Activated CD8-positive, alpha-beta memory T cell treated with anti-CD3 and anti-CD28 coated beads for 4 hours (primary cell): ENCODE measurements at regions not wholly inside any gene's neighbourhood (a gene's known extent, or its start where the extent isn't known, plus 50 kb on each side); places are given as distances from the start of the nearest gene placed in this dataset.

ENCODE experiments used
- DNase-seq, 2 donors: peaks; one replicate each; pipeline ENCODE4 v3.0.0-alpha.2; 2020; ENCODE audit warnings: low read depth in 2 of 2

DNA sequence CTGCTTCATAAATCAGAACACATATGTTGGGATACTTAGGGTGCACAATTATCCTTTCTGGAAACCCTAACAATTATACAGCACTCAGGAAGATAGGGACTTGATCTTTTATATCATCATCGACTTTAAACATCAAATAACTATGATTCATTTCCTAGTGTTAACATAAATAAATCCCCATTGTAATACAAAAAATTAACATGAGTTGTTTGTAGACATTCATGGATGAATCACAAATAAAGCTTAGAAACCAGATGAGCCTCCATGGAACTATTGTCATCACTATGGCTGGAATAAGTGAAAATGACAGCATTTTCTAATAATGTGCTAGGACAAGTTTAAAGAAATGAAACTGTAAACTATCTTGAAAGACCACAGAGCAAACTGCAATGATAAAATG lies 821.7 kb downstream of the GATA3 start:
- DNase-seq = no peak

DNA sequence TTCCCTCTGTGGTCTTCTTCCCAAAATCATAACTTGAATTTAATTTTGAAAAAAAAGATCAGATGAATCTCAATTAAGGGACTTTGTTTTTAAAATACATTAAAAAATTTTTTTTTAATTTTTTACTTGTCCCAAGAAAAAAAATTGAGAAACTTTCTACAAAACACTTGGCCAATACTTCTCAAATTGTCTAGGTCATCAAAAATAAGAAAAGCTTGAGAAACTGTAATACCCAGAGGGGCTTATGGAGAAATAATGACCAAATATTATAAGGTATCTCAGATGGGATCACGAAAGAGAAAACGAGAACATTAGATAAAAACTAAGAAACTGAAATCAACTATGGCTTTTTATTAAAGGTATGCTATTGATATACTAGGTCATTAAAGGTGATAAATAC lies 835.0 kb downstream of the GATA3 start:
- no peak for DNase-seq

DNA sequence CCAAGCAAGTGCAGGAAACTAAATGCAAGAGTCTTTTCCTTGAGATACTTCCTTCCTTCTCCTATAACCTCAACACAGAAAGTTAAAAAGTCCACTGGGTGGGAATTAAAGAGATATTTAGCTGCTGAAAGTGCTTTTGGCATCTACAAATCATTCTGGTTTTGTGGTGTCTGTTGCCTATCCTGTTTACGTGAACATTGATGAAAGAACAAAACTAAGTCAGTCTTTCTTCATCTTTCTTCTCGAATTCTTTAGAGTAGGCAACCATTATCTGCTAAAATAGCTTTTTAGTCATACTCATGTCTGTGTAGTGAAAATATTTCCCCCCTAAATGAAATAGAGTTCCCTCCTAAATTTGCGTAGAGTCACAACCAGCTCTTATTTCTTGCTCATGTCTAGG lies 838.6 kb downstream of the GATA3 start:
- DNase-seq = no peak

DNA sequence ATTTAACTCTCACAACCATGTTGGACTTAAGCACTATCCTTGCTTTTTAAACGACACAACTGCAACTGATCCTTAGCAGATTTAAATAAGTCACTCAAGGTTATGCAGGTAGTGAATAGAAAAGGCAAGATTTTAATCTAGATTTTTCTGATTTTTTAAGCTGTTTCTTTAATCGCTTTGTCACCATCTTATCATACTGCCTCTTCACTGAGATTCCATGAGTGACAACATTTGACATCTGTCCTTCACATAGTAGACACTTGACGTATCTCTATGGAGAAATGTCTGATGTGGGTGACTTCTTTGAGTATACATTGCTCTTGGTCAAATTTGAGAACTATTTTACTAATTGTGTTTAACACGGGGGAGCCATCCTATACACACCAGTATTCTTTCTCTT lies 839.7 kb downstream of the GATA3 start:
- no peak for DNase-seq

DNA sequence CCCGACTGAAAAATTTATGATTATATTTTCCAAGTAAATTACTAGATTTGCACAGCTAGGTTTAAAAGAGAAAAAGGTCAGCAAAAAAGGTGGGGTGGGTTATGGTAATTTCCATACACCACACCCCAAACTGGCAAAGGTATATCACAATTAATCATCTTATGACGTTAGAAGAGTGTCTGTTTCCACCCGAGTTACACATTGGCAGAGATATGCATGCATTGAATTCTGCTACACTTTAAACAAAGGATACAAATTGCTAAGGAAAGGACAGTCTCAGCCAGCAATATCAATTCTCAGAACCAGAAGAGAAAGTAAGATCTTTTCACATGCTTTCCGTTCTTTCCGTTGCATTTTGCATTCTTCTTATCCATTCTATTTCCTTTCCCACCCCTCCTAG lies 843.3 kb downstream of the GATA3 start:
- no peak for DNase-seq

DNA sequence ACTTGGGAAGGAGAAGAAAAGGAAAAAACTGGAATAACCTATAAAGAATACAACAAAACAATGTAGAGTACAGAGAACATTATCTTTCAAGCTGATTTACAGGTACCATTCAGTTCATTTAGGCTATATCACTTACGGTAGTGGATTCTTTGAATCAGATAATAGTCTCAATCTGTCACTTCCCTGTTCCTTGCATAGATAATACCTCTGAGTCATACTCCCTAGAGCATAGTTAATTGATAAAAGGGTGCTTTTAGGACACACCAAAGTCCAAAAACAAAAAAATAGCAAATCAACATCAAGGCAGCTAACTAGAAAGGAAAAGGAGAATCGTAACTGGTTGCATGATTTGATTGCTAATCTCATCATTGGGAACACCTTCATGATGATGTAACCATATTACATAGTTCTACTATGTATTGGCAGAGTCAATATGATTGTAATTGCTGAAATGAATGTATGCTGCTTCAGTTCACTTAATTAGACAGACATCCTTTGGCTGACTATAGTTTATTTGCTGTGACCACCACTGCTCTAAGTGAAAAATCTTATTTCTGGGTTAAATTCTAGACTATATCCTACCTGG lies 844.4 kb downstream of the GATA3 start:
- DNase-seq = no peak

DNA sequence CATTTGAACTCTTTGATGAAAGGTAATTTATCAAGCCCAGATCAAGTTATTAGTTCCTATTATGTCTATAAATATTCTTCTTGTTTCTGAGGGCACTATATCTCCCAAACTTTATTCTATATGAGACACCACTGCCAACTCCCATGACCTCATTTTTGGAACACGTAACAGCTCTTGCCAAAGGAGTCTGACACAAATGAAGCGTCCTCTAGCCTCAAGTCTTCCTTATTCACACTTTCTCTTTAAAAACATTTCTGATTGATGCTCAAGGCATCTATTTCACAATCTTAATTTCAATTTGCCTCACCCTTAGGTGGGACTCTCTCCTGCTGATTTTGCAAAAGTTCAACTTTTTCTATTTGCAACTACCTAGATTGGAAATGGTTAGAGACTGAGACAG lies 848.4 kb downstream of the GATA3 start:
- DNase-seq = no peak

DNA sequence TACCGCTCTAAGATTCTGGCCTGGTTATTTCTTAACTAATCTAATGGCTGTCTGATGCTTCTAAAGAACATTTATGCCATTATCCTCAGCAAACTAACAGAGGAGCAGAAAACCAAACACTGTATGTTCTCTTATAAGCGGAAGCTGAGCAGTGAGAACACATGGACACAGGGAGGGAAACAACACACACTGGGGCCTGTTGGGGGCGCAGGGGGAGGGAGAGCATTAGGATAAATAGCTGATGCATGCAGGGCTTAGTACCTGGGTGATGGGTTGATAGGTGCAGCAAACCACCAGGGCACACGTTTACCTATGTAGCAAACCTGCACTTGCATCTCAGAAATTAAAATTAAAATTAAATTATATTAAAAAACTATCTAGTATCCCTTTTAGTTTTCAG lies 853.5 kb downstream of the GATA3 start:
- DNase-seq = no peak

DNA sequence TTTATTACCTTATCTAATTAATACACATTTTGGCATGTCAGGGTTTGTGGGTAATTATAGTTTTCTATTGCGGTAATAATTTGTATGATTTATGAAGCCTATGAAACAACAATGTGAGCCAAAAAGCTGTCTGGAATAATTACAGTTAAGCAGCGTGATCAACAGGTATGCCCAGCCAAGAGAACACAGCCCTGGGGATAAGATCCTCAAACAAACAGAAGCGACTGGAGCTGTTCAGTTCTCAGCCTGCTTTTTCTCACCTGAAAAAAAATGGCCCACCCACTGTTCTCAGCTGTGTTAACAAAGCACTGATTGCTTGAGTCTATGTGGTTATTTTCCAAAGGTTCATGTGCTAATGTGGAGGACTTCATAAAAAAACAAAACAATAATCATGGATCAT lies 855.8 kb downstream of the GATA3 start:
- DNase-seq = no peak

DNA sequence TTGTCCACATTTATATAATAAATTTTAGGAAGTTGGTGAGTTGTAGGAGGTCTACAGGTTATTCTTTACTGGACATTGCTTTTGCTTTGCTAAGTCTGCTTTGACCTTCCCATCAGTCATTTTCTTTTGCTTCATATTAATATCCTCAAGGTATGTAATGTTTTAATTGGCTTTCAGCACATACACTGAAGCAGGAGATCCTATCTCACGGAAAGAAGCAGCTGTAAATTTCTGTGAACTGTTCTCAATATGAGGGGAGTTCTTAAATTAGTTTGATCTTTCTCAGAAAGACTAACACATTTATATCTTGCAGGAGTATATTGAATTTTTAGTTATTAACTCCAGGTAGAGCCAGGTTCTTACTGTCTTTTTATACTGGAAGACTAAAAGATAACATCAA lies 856.5 kb downstream of the GATA3 start:
- no peak for DNase-seq

DNA sequence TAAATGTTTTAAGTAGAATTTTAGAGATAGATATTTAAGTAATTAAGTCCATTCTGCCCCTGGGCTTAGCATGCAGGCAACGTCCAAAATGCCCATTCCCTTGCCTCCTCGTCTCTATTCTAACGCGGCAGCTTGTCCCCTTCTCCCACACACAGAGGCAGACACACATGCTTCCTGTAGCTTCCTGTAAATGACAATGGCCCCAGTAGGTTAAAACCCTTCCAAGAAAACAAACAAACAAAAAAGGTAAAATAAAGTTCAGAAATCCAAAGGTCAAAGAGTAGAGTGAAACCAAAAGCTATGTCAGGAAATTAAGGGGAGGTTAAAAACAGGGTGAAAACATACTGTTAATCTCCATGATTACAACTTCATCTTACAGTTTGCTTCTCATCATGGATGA lies 857.6 kb downstream of the GATA3 start:
- no peak for DNase-seq

DNA sequence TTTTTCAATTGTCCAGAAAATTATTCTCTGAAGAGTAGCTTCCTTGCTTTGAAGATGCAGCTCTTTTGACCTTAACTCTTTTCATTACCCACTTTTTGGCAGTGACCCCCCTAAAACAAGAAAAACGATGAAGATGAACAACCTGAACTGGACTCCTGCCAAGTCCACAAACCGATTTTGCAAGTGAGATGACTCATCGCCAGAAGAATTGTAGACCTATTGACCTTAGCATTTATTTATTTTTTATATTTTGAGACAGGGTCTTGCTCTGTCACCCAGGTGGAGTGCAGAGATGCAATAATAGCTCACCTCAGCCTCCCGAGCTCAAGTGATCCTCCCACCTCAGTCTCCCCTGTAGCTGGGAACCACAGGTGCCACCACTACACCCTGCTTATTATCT lies 859.2 kb downstream of the GATA3 start:
- no peak for DNase-seq

DNA sequence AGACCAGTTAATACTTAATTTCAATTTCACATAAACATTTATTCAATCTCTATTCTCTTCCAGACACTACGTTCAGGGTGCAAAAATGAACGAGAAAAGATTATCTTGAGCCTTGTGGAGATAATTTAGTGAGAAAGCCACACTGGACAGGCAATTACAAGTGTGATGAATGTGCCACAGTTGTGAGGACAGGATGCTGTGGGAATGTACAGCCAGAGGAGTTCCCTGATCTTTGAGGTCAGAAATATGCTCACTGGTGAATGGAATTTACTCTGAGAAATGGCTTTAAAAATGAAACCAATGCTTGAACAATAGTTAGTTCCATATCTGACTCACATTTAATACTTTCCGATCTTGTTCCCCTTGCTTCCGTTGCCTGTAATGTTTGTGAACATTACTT lies 864.8 kb downstream of the GATA3 start:
- DNase-seq = no peak

DNA sequence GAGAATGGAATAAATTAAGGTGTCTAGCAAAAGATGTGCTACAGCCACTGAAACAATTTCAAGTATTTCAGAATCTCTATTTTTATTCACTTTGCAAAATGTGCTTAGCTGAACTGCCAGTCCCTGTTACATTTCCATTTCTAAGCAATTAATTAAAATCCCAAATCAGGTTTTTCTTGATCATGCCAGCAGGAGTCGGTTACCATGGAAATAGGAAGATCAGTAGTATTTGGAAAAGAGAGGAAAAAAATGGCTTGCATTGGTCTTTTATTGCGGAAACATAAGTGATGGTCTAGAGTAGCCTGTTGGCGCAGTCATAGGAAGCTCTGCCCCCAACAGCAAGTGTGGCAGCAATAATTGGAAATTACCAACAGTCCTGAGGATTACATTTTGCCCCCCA lies 867.1 kb downstream of the GATA3 start:
- no peak for DNase-seq

DNA sequence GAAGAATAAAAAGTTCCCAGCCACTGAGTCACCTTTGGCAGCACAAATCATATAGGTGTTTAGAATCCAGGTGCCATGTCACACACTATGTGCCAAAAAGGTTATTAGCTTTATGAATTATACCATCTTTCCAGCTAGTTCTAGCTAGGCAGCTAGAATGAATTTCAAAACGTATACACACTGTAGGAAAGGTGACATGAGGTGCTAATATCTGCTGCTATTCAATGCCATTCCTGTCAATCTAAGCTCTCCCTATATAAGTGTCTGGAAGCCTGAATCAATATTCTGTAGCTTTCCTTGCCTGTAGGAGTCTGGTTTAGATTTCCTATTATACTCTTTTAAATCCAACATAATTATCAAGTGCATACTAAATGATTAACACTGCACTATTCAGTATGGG lies 868.6 kb downstream of the GATA3 start:
- no peak for DNase-seq

DNA sequence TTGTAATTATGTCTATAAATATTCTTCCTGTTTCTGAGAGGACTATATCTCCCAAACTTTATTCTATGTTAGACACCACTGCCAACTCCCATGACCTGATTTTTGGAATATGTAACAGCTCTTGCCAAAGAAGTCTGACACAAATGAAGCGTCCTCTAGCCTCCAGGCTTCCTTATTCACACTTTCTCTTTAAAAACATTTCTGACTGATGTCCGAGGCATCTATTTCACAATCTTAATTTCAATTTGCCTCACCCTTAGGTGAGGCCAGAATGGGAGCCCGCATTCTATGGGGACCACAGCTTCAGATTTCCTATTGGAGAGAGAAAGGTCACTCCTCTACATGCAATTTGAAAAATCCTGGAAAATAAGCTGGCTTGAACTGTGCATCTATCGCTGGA lies 873.2 kb downstream of the GATA3 start:
- no peak for DNase-seq

DNA sequence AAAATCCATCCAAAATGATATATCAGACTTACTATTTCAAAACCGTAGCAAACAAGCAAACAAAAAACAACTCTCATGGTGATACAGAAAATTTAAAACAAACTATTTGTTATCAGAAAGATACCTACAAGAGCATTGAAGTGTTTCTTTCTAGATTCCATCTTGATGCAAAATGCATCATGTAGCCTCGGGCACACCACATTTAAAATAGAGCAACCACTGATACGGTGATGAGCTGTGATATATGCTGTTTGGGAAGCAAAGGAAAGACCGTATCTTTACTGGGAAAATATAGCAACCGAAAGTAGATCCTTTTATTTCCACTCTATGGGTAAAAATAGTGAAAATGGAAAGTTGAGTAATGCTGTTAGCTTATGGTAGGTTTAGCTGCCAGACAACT lies 892.0 kb downstream of the GATA3 start:
- DNase-seq = no peak

DNA sequence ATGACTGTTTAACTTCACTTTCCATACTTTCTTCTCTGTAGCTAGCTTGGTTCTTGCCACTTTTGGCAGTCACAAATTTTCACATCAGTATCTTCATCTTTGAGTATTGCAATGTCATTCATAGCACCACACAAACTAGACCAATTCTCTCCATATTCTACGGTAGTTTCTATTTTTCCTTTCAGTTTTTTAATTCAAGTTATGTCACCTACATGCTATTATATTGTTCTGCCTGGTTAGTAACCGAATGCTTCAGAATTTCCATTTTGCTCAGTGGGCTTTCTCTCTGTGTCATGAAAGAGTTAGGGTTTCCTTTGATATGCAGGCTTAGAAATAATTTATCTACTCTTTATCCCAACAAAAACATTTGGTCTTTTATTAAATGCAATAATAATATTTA lies 896.5 kb downstream of the GATA3 start:
- DNase-seq = no peak

DNA sequence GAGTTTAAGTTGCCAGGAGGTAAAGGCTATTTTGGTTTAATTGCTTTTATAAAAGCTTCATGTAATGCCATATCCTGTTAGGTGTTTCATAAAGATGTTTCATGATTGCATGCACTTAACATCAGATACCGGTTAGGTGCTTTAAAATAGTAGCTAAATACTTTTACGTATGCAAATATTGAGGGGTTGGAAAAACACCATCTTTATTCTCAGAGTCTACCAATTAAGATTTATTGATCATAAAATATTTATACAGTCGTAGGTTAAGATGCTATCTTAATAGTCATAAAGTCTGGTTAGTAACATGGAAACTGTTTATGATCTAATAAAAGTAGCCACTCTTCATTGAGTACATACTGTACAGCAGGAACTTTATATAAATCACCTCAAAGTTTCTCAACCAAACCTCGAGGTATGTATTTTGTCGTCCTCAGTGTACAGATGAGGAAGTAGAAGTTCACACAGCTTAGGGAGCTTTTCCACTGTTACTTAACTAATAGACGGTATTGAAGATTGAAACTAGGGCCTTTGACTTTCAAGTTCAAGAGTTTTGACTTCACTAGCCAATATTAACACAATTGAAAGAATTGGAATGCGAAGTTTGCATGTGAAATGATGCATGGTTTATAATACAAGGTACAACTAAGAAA lies 897.1 kb downstream of the GATA3 start:
- DNase-seq = no peak

DNA sequence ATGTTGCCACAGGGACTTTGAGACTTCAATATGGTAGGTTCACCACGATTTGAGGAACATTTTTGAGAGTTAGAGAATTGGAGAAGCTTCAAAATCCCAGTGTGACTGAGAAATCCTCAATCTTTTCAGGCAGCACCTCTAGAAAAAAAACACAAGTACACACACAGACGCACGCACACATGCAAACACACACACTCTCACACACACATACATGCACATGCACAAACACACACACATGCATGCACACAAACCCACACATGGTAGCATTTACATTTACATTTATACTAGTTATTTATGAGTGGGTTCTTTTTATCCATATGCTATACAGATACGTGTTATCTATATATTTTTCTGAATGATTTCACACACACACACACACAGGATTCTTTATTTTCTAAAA lies 901.9 kb downstream of the GATA3 start:
- DNase-seq = no peak

DNA sequence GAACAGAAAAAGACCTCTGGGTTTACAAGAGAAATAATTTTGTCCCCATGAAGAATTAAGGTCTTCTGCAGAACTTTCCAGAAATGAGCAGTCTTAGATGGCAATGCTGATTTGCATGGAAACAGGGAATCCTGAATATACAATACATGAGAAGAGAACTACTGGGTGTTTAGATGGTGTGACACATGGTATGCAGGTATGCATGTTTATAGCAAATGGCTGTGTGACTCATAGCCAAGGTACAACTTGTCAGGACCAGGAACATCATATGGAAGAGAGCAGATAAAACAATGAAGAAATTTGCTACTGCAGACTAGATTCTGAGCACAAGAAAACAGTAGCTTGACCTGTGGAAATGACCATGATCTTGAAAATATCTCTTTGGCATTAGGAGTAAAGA lies 907.8 kb downstream of the GATA3 start:
- no peak for DNase-seq

DNA sequence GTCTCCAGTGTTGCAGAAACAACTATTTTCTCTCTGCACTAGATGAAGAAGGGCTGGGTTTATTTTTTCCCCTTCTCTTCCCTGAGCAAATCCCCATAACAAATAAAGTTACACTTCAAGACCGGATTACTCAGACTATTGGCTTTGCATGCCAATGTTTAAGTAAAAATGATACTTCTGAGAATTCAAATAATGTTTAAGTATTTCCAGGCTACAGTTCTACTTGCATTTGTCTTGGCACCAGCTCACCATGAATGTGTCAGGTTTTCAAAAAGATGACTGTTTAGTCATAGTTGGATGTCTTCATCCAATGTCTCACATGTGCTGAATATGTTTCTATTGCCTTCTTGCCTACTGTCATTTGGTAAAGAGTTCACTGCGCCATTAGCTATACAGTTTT lies 912.6 kb downstream of the GATA3 start:
- no peak for DNase-seq

DNA sequence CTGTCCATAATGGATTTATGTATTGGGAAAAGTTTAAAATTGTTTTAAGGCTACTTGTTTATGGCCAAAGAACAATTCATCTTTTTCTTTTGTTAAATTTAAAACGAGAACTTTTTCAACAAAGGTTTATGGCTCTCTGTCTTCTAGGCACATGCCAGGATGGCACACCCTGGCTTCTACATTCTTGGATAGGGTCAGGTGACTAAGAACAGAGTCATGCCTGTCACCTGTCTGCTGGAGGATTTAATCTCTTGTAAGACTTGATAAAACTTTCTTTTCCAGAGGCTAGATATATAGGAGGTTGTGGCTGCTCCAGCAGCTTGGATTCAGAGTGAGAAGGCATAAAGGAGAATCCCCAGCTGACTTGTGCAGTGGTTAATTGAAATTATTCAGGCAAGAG lies 915.4 kb downstream of the GATA3 start:
- no peak for DNase-seq

DNA sequence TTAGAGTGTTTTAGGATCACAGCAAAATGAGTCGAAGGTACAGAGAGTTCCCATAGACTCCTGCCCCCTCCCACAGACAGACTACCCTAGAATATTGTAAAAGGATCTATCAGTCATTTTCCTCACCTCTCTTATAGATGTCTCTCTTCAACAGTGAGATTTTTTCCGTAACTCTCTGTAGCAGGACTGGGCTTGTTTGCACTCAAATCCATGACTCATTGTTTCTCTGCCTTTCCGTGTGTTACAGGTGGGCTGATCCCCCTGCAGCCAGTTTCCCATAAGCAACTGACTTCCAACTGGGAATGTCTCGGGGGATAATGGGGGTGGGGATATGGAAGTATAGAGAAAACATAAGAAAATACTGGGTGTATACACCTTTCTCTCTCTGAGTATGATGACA lies 921.0 kb downstream of the GATA3 start:
- DNase-seq = no peak
